HL-60/S4 treated with phorbol 12-myristate 13-acetate at 8.2 ng/mL for 4 days and 3 days (cell line): ENCODE measurements at regions not wholly inside any gene's neighbourhood (a gene's known extent, or its start where the extent isn't known, plus 50 kb on each side); places are given as distances from the start of the nearest gene placed in this dataset.

ENCODE experiments used
- in situ Hi-C: fragments of 300-500 bp; cut with MboI; formaldehyde crosslinking; loops from 2 replicates; pipeline ENCODE4 v1.15.0; 2022; ENCODE audit warnings: low sequenced_read_pairs

- in situ Hi-C loops = no loop called here
These were observed 176.1 kb upstream of the CIBAR2 start for GRCh38 chr16:85288341-85288868.

- in situ Hi-C loops = no loop called here
These were observed 176.8 kb upstream of the CIBAR2 start for GRCh38 chr16:85288869-85289660.

GRCh38 chr16:85289760-85290625 lies 177.7 kb upstream of the CIBAR2 start:
- in situ Hi-C loops = no loop called here

- in situ Hi-C loops = no loop called here
These were observed 178.5 kb upstream of the CIBAR2 start for GRCh38 chr16:85290626-85291301.

- in situ Hi-C loops = no loop called here
These were observed 179.3 kb upstream of the CIBAR2 start for GRCh38 chr16:85291302-85292148.

GRCh38 chr16:85293458-85293857 lies 181.2 kb upstream of the CIBAR2 start:
- in situ Hi-C loops = no loop called here

- in situ Hi-C loops = no loop called here
These were observed 181.8 kb upstream of the CIBAR2 start for GRCh38 chr16:85293904-85294642.

- in situ Hi-C loops = no loop called here
These were observed 182.7 kb upstream of the CIBAR2 start for GRCh38 chr16:85294810-85295508.

- in situ Hi-C loops = no loop called here
These were observed 184.8 kb upstream of the CIBAR2 start for GRCh38 chr16:85296859-85297660.

- in situ Hi-C loops = no loop called here
These were observed 185.6 kb upstream of the CIBAR2 start for GRCh38 chr16:85297881-85298280.

GRCh38 chr16:85300406-85300968 lies 188.2 kb upstream of the CIBAR2 start:
- in situ Hi-C loops = no loop called here

- in situ Hi-C loops = no loop called here
These were observed 189.0 kb upstream of the CIBAR2 start for GRCh38 chr16:85301231-85301630.

- in situ Hi-C loops = no loop called here
These were observed 190.0 kb upstream of the CIBAR2 start for GRCh38 chr16:85302018-85302847.

GRCh38 chr16:85302848-85303353 lies 190.6 kb upstream of the CIBAR2 start:
- in situ Hi-C loops = no loop called here

- in situ Hi-C loops = no loop called here
These were observed 191.1 kb upstream of the CIBAR2 start for GRCh38 chr16:85303354-85303883.

- in situ Hi-C loops = no loop called here
These were observed 192.1 kb upstream of the CIBAR2 start for GRCh38 chr16:85304337-85304736.
